Gastrocnemius medialis (tissue), 4 donors: ENCODE measurements at regions not wholly inside any gene's neighbourhood (a gene's known extent, or its start where the extent isn't known, plus 50 kb on each side); places are given as distances from the start of the nearest gene placed in this dataset.

ENCODE experiments used
- POLR2A ChIP-seq, 2 donors: fragments of 450-650 bp; IDR thresholded peaks; one replicate each; pipeline ENCODE4 v1.6.1; 2017; ENCODE audit warnings: antibody characterized with exemption in 2 of 2, mild to moderate bottlenecking in 2 of 2, moderate library complexity in 2 of 2
- TF ChIP-seq, protein P1 (sequence below), 5 experiments: fragments of 450-650 bp in 3 of 5; fragments of 200-600 bp in 2 of 5; sonication (generic) in 2 of 5; IDR thresholded peaks in 4 of 5; conservative IDR thresholded peaks in 1 of 5; 1 replicate in 4 of 5; 2 replicates in 1 of 5; pipeline ENCODE4 v1.5.1; 2016 to 2019; ENCODE audit warnings: antibody characterized with exemption in 5 of 5, mild to moderate bottlenecking in 3 of 5, moderate library complexity in 3 of 5

DNA sequence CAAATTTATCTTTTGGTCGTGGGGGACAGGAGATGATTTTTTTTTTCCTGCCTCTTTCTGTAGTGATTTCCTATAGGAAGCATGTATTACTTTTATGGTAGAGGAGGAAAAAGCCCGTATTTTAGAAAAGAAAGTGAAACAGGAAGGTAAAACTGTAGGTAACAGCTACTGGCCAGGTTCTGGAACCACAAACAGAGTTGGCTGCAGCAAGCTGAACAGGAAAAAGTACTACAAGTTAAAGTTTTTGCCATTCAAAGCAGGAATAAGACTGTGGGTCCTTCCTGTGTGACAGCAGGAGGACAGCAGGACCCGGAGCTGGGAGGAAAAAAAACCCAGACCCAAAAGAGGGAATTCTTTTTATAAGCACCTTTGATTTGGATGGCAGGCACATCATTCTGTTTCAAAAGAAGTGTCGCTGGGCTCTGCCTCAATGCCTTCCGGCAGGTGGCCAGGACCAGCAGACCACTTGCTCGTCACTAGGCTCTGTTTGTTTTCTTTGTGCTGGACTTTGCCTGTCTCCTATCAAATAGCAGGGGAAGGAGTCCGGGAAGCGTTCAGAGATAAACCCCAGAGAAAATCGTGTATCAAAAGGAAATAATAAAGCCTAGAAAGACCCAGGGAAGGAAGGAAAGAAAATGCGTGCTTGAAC lies 277.9 kb downstream of the ADGRA3 start:
- TF ChIP-seq POLR2A (IDR thresholded peaks at IDR 0.05), result no peak
- TF ChIP-seq, protein P1, sequence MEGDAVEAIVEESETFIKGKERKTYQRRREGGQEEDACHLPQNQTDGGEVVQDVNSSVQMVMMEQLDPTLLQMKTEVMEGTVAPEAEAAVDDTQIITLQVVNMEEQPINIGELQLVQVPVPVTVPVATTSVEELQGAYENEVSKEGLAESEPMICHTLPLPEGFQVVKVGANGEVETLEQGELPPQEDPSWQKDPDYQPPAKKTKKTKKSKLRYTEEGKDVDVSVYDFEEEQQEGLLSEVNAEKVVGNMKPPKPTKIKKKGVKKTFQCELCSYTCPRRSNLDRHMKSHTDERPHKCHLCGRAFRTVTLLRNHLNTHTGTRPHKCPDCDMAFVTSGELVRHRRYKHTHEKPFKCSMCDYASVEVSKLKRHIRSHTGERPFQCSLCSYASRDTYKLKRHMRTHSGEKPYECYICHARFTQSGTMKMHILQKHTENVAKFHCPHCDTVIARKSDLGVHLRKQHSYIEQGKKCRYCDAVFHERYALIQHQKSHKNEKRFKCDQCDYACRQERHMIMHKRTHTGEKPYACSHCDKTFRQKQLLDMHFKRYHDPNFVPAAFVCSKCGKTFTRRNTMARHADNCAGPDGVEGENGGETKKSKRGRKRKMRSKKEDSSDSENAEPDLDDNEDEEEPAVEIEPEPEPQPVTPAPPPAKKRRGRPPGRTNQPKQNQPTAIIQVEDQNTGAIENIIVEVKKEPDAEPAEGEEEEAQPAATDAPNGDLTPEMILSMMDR (IDR thresholded peaks at IDR 0.05 in 4 of 5, conservative IDR thresholded peaks at IDR 0.05 in 1 of 5), result no peak
